HFFc6 (cell line): ENCODE measurements at regions not wholly inside any gene's neighbourhood (a gene's known extent, or its start where the extent isn't known, plus 50 kb on each side); places are given as distances from the start of the nearest gene placed in this dataset.

Experiments
- DNase-seq: peaks from one replicate; pipeline ENCODE4 v3.0.0-alpha.2; 2018
- H3K27ac Mint-ChIP-seq: 2 replicates; pipeline ENCODE4 v1.8.0; 2020; ENCODE audit warnings: mild to moderate bottlenecking, mixed read lengths
- H3K27me3 Mint-ChIP-seq: 2 replicates; pipeline ENCODE4 v1.8.0; 2021; ENCODE audit warnings: mild to moderate bottlenecking, moderate library complexity, mixed read lengths; ENCODE audit not compliant: insufficient read depth
- H3K36me3 Mint-ChIP-seq: 2 replicates; pipeline ENCODE4 v1.8.0; 2021; ENCODE audit warnings: low read depth, mixed read lengths
- H3K4me1 Mint-ChIP-seq: 2 replicates; pipeline ENCODE4 v1.8.0; 2020; ENCODE audit warnings: low read depth, mixed read lengths
- H3K4me3 Mint-ChIP-seq: 2 replicates; pipeline ENCODE4 v1.8.0; 2020; ENCODE audit warnings: mild to moderate bottlenecking, moderate library complexity, mixed read lengths
- H3K9me3 Mint-ChIP-seq: 2 replicates; pipeline ENCODE4 v1.8.0; 2020; ENCODE audit warnings: mild to moderate bottlenecking, mixed read lengths
- TF ChIP-seq, protein P1 (sequence below): fragments of 200-600 bp; sonication (generic); IDR thresholded peaks from 2 replicates; pipeline ENCODE4 v1.5.0; 2021; ENCODE audit warnings: antibody characterized with exemption, mild to moderate bottlenecking

GRCh38 chr6:102679865-102680264 lies 1286.4 kb downstream of the GRIK2 start:
- TF ChIP-seq, protein P1, sequence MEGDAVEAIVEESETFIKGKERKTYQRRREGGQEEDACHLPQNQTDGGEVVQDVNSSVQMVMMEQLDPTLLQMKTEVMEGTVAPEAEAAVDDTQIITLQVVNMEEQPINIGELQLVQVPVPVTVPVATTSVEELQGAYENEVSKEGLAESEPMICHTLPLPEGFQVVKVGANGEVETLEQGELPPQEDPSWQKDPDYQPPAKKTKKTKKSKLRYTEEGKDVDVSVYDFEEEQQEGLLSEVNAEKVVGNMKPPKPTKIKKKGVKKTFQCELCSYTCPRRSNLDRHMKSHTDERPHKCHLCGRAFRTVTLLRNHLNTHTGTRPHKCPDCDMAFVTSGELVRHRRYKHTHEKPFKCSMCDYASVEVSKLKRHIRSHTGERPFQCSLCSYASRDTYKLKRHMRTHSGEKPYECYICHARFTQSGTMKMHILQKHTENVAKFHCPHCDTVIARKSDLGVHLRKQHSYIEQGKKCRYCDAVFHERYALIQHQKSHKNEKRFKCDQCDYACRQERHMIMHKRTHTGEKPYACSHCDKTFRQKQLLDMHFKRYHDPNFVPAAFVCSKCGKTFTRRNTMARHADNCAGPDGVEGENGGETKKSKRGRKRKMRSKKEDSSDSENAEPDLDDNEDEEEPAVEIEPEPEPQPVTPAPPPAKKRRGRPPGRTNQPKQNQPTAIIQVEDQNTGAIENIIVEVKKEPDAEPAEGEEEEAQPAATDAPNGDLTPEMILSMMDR = no peak
- DNase-seq = no peak
- Mint-ChIP-seq H3K36me3 (no peaks in the 10 kb centered on the region), H3K27me3 (no peaks in the 10 kb centered on the region; the same call in 1 of the 2 replicates), H3K4me1 (no peaks in the 10 kb centered on the region), H3K9me3 (no peaks in the 10 kb centered on the region), H3K4me3 (no peak overlapping the region), H3K27ac (no peak overlapping the region)

DNA sequence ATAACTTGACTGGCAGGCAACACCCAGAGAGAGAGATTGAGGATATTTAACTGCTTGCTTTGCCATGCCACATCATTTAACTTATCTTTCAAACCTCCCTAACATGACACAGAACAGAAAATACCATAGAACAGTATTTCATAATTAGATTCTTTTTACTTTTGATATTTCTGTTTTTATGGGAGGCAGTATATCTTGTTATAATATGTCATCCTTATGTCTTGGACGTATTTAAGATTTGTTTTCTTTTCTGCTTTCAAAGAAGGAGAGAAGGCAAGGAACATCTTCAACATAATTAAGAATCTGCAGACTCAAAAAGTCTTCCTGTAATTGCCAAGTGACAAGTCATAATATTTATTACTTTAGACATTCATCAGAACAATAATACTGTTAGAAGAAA lies 1283.7 kb downstream of the GRIK2 start:
- no peak for DNase-seq
- Mint-ChIP-seq H3K36me3 (no peaks in the 10 kb centered on the region), H3K27ac (no peak overlapping the region), H3K4me3 (no peak overlapping the region), H3K27me3 (no peaks in the 10 kb centered on the region), H3K4me1 (no peaks in the 10 kb centered on the region), H3K9me3 (no peaks in the 10 kb centered on the region)
- TF ChIP-seq, protein P1 = no peak

GRCh38 chr6:102670735-102671134 lies 1277.2 kb downstream of the GRIK2 start:
- Mint-ChIP-seq H3K27me3 (no peaks in the 10 kb centered on the region), H3K27ac (no peak overlapping the region), H3K36me3 (no peaks in the 10 kb centered on the region), H3K4me1 (no peaks in the 10 kb centered on the region), H3K4me3 (no peak overlapping the region), H3K9me3 (no peaks in the 10 kb centered on the region; the same call in 1 of the 2 replicates)
- no peak for DNase-seq
- TF ChIP-seq, protein P1 = no peak

GRCh38 chr6:102662851-102663250 lies 1269.3 kb downstream of the GRIK2 start:
- Mint-ChIP-seq H3K4me3 (no peak overlapping the region), H3K36me3 (no peaks in the 10 kb centered on the region), H3K27ac (no peak overlapping the region), H3K27me3 (no peaks in the 10 kb centered on the region), H3K4me1 (no peaks in the 10 kb centered on the region), H3K9me3 (no peaks in the 10 kb centered on the region; the same call in 1 of the 2 replicates)
- TF ChIP-seq, protein P1 = no peak
- DNase-seq = no peak

- H3K9me3 Mint-ChIP-seq = peaks cover 5% of the 10 kb centered on the region; the same call in 1 of the 2 replicates
- H3K27ac Mint-ChIP-seq = no peak overlapping the region
- H3K4me1 Mint-ChIP-seq = no peaks in the 10 kb centered on the region
- no peak overlapping the region for H3K4me3 Mint-ChIP-seq
- no peaks in the 10 kb centered on the region for H3K36me3 Mint-ChIP-seq
- no peak for DNase-seq
- TF ChIP-seq, protein P1 = no peak
- no peaks in the 10 kb centered on the region for H3K27me3 Mint-ChIP-seq
These were observed 1266.8 kb downstream of the GRIK2 start for GRCh38 chr6:102660303-102660702.

GRCh38 chr6:102655823-102656222 lies 1262.3 kb downstream of the GRIK2 start:
- no peak for DNase-seq
- Mint-ChIP-seq H3K4me1 (no peaks in the 10 kb centered on the region), H3K36me3 (no peaks in the 10 kb centered on the region), H3K4me3 (no peak overlapping the region), H3K9me3 (peaks cover 13% of the 10 kb centered on the region), H3K27me3 (no peaks in the 10 kb centered on the region), H3K27ac (no peak overlapping the region)
- TF ChIP-seq, protein P1 = no peak
